Colonic mucosa (tissue), 4 donors: ENCODE measurements at regions not wholly inside any gene's neighbourhood (a gene's known extent, or its start where the extent isn't known, plus 50 kb on each side); places are given as distances from the start of the nearest gene placed in this dataset.
"Not testable (repeated sequence)": the region's sequence is repeated elsewhere in the genome, so short reads cannot be mapped to it uniquely, and the experiment has no call there.

ENCODE experiments used
- DNase-seq: peaks from one replicate; pipeline ENCODE4 v3.0.0-alpha.2; 2020
- H3K27ac ChIP-seq: fragments of 200-600 bp; one replicate; pipeline ENCODE4 v1.8.0; 2021
- H3K27me3 ChIP-seq: fragments of 200-600 bp; one replicate; pipeline ENCODE4 v1.8.0; 2021
- H3K36me3 ChIP-seq: fragments of 200-600 bp; one replicate; pipeline ENCODE4 v1.8.0; 2021
- H3K4me1 ChIP-seq: fragments of 200-600 bp; one replicate; pipeline ENCODE4 v1.8.0; 2021; ENCODE audit warnings: mild to moderate bottlenecking
- H3K4me3 ChIP-seq: fragments of 200-600 bp; one replicate; pipeline ENCODE4 v1.8.0; 2021
- H3K9ac ChIP-seq, 2 donors: one replicate each; pipeline ENCODE4 v1.7.0; 2013; ENCODE audit warnings: control low read depth in 2 of 2, low read depth in 2 of 2, low read length in 2 of 2
- H3K9me3 ChIP-seq: fragments of 200-600 bp; one replicate; pipeline ENCODE4 v1.8.0; 2021
- CTCF ChIP-seq: fragments of 200-600 bp; IDR thresholded peaks from one replicate; pipeline ENCODE4 v1.8.0; 2022; ENCODE audit warnings: antibody characterized with exemption, mild to moderate bottlenecking
- intact Hi-C: fragments of 100-400 bp; cut with DNase I; formaldehyde crosslinking; loops from one replicate; pipeline ENCODE4 v1.14.1; 2022
- donor health status: healthy.
- donor health status: DM: no; HTN: no; CAD: no.
- donor health status: DM: no; HTN: no; CAD: no.

GRCh38 chr14:106610691-106611090 lies 1084.3 kb downstream of the TMEM121 start:
- intact Hi-C loops, result no loop called here
- no peaks in the 10 kb centered on the region for H3K4me1 ChIP-seq
- H3K9me3 ChIP-seq, result no peaks in the 10 kb centered on the region
- no peak for TF ChIP-seq CTCF
- H3K36me3 ChIP-seq, result no peaks in the 10 kb centered on the region
- no peak for DNase-seq
- no peak overlapping the region for H3K4me3 ChIP-seq
- no peaks in the 10 kb centered on the region for H3K27me3 ChIP-seq
- no peak overlapping the region for H3K27ac ChIP-seq
- H3K9ac ChIP-seq, result no peak overlapping the region

- TF ChIP-seq CTCF, result no peak
- Histone ChIP-seq H3K27ac (no peak overlapping the region), H3K4me1 (no peaks in the 10 kb centered on the region), H3K27me3 (no peaks in the 10 kb centered on the region), H3K9me3 (no peaks in the 10 kb centered on the region), H3K36me3 (no peaks in the 10 kb centered on the region), H3K4me3 (no peak overlapping the region), H3K9ac (no peak overlapping the region)
- no peak for DNase-seq
- intact Hi-C loops, result no loop called here
These were observed 1086.9 kb downstream of the TMEM121 start for GRCh38 chr14:106613256-106613655.

GRCh38 chr14:106618471-106618951 lies 1092.1 kb downstream of the TMEM121 start:
- H3K4me3 ChIP-seq, H3K9me3 ChIP-seq, H3K36me3 ChIP-seq, H3K9ac ChIP-seq, H3K27me3 ChIP-seq, H3K4me1 ChIP-seq, intact Hi-C loops, H3K27ac ChIP-seq: not testable (repeated sequence)
- peak; percentile 61 for DNase-seq
- peak; percentile 49 for TF ChIP-seq CTCF

GRCh38 chr14:106619606-106620005 lies 1093.2 kb downstream of the TMEM121 start:
- no peak overlapping the region for H3K9ac ChIP-seq
- H3K27me3 ChIP-seq, result no peaks in the 10 kb centered on the region
- H3K9me3 ChIP-seq, result no peaks in the 10 kb centered on the region
- TF ChIP-seq CTCF, result no peak
- no peaks in the 10 kb centered on the region for H3K4me1 ChIP-seq
- DNase-seq, result no peak
- H3K4me3 ChIP-seq, result no peak overlapping the region
- intact Hi-C loops, result no loop called here
- no peak overlapping the region for H3K27ac ChIP-seq
- H3K36me3 ChIP-seq, result no peaks in the 10 kb centered on the region

GRCh38 chr14:106620368-106620767 lies 1094.0 kb downstream of the TMEM121 start:
- Histone ChIP-seq H3K4me1 (no peaks in the 10 kb centered on the region), H3K27ac (no peak overlapping the region), H3K36me3 (no peaks in the 10 kb centered on the region), H3K9ac (no peak overlapping the region), H3K4me3 (no peak overlapping the region), H3K9me3 (no peaks in the 10 kb centered on the region), H3K27me3 (no peaks in the 10 kb centered on the region)
- no peak for TF ChIP-seq CTCF
- DNase-seq, result no peak
- intact Hi-C loops, result no loop called here
